HG02678 (cell line): ENCODE measurements at regions not wholly inside any gene's neighbourhood (a gene's known extent, or its start where the extent isn't known, plus 50 kb on each side); places are given as distances from the start of the nearest gene placed in this dataset.
"Not testable (repeated sequence)": the region's sequence is repeated elsewhere in the genome, so short reads cannot be mapped to it uniquely, and the experiment has no call there.

Experiments
- ATAC-seq: cut with Tn5 transposase; IDR thresholded peaks from one replicate; pipeline ENCODE4 v1.9.1; 2021; ENCODE audit warnings: mild to moderate bottlenecking, moderate library complexity; ENCODE audit not compliant: unreplicated experiment

GRCh38 chr2:103361712-103362111, 599.9 kb downstream of the TMEM182 start:
- ATAC-seq = no peak

DNA sequence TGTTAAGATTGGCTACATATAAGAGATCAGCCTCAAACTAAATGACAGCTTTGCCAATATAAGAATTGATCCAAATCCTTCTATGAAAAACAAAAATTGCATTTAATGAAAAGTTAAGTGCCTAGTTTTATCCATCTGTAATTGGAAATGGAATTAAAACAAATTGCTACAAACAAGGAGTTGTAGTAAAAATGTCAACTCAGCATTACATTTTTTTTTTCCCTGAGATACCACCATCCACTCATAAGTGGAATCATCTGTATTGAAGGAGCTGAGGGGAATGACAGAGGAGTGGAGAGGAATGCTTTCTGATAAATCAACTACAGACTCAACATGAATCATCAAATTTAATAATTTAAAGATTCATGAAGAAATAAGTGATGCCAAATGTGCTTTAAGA, 601.8 kb downstream of the TMEM182 start:
- no peak for ATAC-seq

GRCh38 chr2:103364177-103364576, 602.3 kb downstream of the TMEM182 start:
- ATAC-seq = no peak

DNA sequence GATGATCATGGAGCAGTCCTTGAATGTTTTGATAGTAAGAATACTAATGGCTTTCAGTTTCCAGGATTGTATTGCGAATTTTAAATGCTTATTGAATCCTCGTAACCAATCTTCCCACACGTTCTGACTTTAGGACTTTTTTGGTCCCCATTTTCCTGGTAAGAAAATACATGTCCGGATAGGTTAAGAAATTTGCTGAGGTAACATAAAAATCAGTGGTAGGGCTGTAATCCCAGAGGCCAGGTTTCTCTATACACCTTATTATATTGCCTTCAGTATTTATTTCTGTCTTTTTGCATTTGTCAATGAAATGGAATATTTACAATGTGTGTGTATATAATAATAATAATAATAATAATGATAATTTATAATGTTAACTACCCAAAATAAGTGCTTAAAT, 603.2 kb downstream of the TMEM182 start:
- ATAC-seq = no peak

DNA sequence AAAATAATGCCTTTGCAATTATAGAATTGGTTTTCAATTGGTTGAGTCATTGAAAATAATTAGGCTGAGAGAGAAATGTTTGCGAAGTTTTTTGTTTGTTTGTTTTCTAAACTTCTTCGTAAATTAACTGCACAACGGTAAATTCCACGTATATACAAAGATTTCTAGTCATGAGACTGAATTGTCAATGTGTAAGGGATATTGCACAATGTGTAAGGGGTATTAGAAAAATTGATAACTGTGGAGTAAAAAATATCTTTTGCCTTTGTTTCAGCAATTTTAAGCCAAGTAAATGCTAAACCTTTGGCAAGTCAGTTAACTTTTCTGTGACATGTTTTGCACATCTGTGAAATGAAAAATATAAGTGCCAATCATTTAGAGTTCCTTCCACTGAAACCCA, 606.0 kb downstream of the TMEM182 start:
- ATAC-seq = no peak

DNA sequence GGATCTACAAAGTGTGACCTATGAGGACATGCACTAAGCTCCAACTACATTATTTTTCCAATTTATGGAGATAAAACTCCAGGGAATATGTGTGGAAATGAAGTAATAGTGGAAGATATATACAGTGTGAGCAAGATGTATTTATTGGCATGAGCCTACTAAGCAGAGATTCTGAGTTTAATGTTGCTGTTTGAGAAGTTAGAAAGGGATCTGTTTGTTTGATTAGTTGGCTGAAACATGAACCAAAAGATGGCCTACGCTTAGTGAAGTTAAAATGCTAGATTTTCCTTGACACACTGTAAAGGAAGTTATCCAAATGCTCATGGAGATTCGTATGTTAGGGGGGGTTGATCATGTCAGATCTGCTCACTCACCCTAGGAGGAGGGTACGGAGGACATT, 621.7 kb downstream of the TMEM182 start:
- no peak for ATAC-seq

GRCh38 chr2:103386872-103387271, 625.0 kb downstream of the TMEM182 start:
- ATAC-seq = no peak

- ATAC-seq = no peak
Observed at GRCh38 chr2:103387888-103388287, 626.1 kb downstream of the TMEM182 start.

- ATAC-seq = no peak
Observed at GRCh38 chr2:103396152-103396551, 634.3 kb downstream of the TMEM182 start.

- no peak for ATAC-seq
Observed at GRCh38 chr2:103401621-103402020, 639.8 kb downstream of the TMEM182 start.

DNA sequence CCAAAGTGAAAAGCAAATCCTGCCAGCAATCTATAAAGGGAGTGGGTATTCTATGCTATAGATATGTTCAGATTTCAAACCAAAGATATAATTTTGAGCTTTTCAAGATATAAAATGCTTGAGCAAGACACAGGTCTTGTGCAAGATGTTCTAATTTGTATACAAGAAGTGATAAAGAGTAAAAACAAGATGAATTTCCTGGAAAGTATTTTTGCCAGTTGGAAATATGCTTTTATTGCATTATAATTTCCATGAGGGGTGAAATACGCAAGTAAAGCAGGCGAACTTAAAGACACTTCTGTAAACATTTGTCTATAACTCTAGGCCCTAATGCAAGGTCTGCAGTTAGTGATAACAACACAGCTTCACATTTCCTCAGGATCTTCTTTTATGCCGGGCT, 640.5 kb downstream of the TMEM182 start:
- no peak for ATAC-seq

DNA sequence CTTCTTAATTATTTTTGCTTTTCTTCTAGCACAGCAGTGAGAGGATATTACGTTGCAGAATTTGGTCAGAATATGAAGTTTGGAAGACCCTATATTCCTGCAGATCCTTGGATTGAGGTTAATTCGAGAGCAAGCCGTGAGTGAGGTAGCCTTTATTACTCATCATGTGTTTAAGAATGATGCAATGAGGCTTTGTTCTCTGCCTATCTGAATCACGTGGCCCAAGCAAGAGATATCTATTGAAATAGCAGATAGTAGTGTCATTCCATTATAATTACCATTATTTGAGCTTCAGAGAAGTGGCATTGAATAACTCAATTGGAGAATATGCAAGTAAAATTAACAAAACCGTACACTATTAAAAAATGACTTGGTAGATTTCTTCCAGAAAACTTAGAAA, 641.1 kb downstream of the TMEM182 start:
- ATAC-seq = no peak

GRCh38 chr2:103403388-103403787, 641.6 kb downstream of the TMEM182 start:
- not testable (repeated sequence) for ATAC-seq

- no peak for ATAC-seq
Observed at GRCh38 chr2:103410221-103410620, 648.4 kb downstream of the TMEM182 start.

- ATAC-seq = no peak
Observed at GRCh38 chr2:103419506-103419905, 657.7 kb downstream of the TMEM182 start.

GRCh38 chr2:103423100-103423499, 661.3 kb downstream of the TMEM182 start:
- ATAC-seq = no peak

DNA sequence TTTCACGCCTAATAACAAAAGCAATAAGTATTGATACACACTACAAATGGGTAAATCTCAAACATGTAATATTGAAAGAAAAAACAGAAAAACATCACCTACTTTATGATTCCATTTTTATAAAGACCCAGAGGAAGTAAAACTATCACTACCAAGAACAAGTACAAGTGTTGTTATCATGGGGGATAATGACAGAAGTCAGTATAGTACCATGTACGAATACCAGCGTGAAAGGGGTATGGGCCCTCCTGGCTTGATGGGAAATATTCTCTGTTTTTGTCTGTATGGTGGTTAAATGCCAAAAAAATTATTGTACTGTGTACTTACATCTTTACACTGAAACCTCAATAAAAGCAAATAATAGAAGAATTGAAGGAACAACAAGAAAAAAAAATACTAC, 665.7 kb downstream of the TMEM182 start:
- no peak for ATAC-seq

GRCh38 chr2:103430191-103430590, 668.4 kb downstream of the TMEM182 start:
- no peak for ATAC-seq

GRCh38 chr2:103435010-103435409, 673.2 kb downstream of the TMEM182 start:
- no peak for ATAC-seq

GRCh38 chr2:103437161-103437560, 675.3 kb downstream of the TMEM182 start:
- no peak for ATAC-seq

GRCh38 chr2:103445347-103445746, 683.5 kb downstream of the TMEM182 start:
- no peak for ATAC-seq

GRCh38 chr2:103448495-103448894, 686.7 kb downstream of the TMEM182 start:
- no peak for ATAC-seq

DNA sequence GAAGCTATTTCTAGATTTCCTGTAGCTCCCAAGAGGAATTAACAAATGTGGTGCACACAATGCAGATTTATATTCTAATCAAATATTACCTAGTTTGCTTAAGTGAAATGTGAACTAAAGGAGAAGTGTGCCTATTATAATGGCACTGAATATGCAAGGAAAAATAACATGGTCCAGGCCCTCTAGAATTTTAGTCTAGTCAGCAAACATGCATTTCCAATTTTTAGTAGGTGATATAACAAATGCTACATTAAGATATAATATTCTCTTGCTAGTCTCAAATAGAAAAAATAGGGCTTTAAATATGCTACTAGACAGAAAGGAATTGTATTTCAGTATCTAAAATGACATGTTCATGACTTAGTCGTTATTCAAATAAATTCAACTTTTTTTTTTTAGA, 689.5 kb downstream of the TMEM182 start:
- ATAC-seq = no peak

DNA sequence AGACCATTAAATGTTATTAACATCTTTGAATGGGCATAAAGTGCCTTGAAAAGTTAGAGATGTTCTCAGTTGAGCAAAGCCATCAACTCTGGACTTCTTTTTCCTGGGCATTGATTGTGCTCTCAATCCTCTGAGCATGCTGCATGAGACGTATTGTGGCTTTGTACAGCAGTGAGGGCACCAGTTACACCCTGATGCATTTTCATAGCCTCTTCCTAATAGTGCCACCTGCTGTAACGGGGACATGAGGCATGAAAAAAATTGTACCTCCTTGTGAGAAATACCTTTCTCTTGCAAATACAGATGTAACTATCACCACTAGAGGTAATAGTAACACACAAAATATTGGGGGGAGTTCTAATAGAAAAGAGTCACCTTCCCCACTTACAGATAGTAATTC, 697.5 kb downstream of the TMEM182 start:
- ATAC-seq = no peak
